Parathyroid adenoma (tissue), 2 donors: ENCODE measurements at regions not wholly inside any gene's neighbourhood (a gene's known extent, or its start where the extent isn't known, plus 50 kb on each side); places are given as distances from the start of the nearest gene placed in this dataset.
A peak's percentile ranks its signal among the peaks of the same experiment; 100 is the strongest.

Experiments used
- H2AFZ ChIP-seq: fragments of 300-600 bp; sonication (generic); one replicate; pipeline ENCODE4 v1.7.0; 2017; ENCODE audit warnings: antibody characterized with exemption, mild to moderate bottlenecking
- H3K27ac ChIP-seq: fragments of 300-600 bp; sonication (generic); one replicate; pipeline ENCODE4 v1.7.0; 2017
- H3K27me3 ChIP-seq: fragments of 300-600 bp; sonication (generic); one replicate; pipeline ENCODE4 v1.7.0; 2017; ENCODE audit warnings: low read length; ENCODE audit not compliant: control insufficient read depth, insufficient read depth
- H3K36me3 ChIP-seq: fragments of 300-600 bp; sonication (generic); one replicate; pipeline ENCODE4 v1.7.0; 2017; ENCODE audit warnings: low read length; ENCODE audit not compliant: control insufficient read depth, insufficient read depth
- H3K4me1 ChIP-seq: fragments of 300-600 bp; sonication (generic); one replicate; pipeline ENCODE4 v1.7.0; 2017; ENCODE audit warnings: control low read depth
- H3K4me2 ChIP-seq: fragments of 300-600 bp; sonication (generic); one replicate; pipeline ENCODE4 v1.7.0; 2017; ENCODE audit warnings: low read length
- H3K4me3 ChIP-seq: fragments of 300-600 bp; sonication (generic); one replicate; pipeline ENCODE4 v1.7.0; 2017; ENCODE audit warnings: low read depth, low read length
- H3K79me2 ChIP-seq: fragments of 300-600 bp; sonication (generic); one replicate; pipeline ENCODE4 v1.7.0; 2017; ENCODE audit warnings: control low read depth
- H3K9ac ChIP-seq: fragments of 300-600 bp; sonication (generic); one replicate; pipeline ENCODE4 v1.7.0; 2017; ENCODE audit warnings: mild to moderate bottlenecking
- H3K9me3 ChIP-seq: fragments of 300-600 bp; sonication (generic); one replicate; pipeline ENCODE4 v1.7.0; 2017; ENCODE audit warnings: low read length; ENCODE audit not compliant: control insufficient read depth
- CTCF ChIP-seq: fragments of 300-600 bp; sonication (generic); IDR thresholded peaks from one replicate; pipeline ENCODE4 v1.7.0; 2017; ENCODE audit warnings: antibody characterized with exemption, mild to moderate bottlenecking
- donor health status: primary hyperparathyroidism.

- H3K27ac ChIP-seq, result no peak overlapping the region
- H3K4me1 ChIP-seq, result peaks cover 15% of the 10 kb centered on the region
Observed at GRCh38 chr21:38996355-38996754, 186.9 kb downstream of the PSMG1 start.

GRCh38 chr21:38995731-38996130 lies 187.5 kb downstream of the PSMG1 start:
- Histone ChIP-seq H3K79me2 (no peaks in the 10 kb centered on the region), H3K4me1 (peaks cover 17% of the 10 kb centered on the region), H3K27ac (no peak overlapping the region), H3K27me3 (no peaks in the 10 kb centered on the region), H3K9me3 (no peaks in the 10 kb centered on the region), H3K4me2 (no peak overlapping the region), H2AFZ (no peak overlapping the region), H3K36me3 (no peaks in the 10 kb centered on the region), H3K9ac (no peak overlapping the region), H3K4me3 (no peak overlapping the region)
- TF ChIP-seq CTCF, result no peak

More at GRCh38 chr21:38996355-38996754, 186.9 kb downstream of the PSMG1 start:
- Histone ChIP-seq H3K79me2 (no peaks in the 10 kb centered on the region), H3K27me3 (no peaks in the 10 kb centered on the region), H3K9ac (no peak overlapping the region), H3K4me2 (no peak overlapping the region), H3K36me3 (no peaks in the 10 kb centered on the region), H2AFZ (no peak overlapping the region), H3K4me3 (no peak overlapping the region), H3K9me3 (no peaks in the 10 kb centered on the region)
- no peak for TF ChIP-seq CTCF

GRCh38 chr21:38995071-38995669 lies 188.1 kb downstream of the PSMG1 start:
- no peak overlapping the region for H3K9ac ChIP-seq
- no peak for TF ChIP-seq CTCF
- no peaks in the 10 kb centered on the region for H3K9me3 ChIP-seq
- no peaks in the 10 kb centered on the region for H3K27me3 ChIP-seq
- no peaks in the 10 kb centered on the region for H3K79me2 ChIP-seq
- H3K27ac ChIP-seq, result peak overlapping the region; percentile 19
- H3K4me1 ChIP-seq, result peaks cover 23% of the 10 kb centered on the region
- H3K4me3 ChIP-seq, result no peak overlapping the region
- H3K36me3 ChIP-seq, result no peaks in the 10 kb centered on the region
- H3K4me2 ChIP-seq, result no peak overlapping the region
- peak overlapping the region; percentile 28 for H2AFZ ChIP-seq

GRCh38 chr21:38994042-38994441 lies 188.3 kb downstream of the ETS2 start:
- H3K4me2 ChIP-seq, result no peak overlapping the region
- no peaks in the 10 kb centered on the region for H3K79me2 ChIP-seq
- H3K4me3 ChIP-seq, result no peak overlapping the region
- H3K36me3 ChIP-seq, result no peaks in the 10 kb centered on the region
- H3K9ac ChIP-seq, result no peak overlapping the region
- no peaks in the 10 kb centered on the region for H3K9me3 ChIP-seq
- H2AFZ ChIP-seq, result no peak overlapping the region
- peak overlapping the region; percentile 46 for H3K27ac ChIP-seq
- H3K27me3 ChIP-seq, result no peaks in the 10 kb centered on the region
- TF ChIP-seq CTCF, result no peak
- peaks cover 32% of the 10 kb centered on the region for H3K4me1 ChIP-seq

DNA sequence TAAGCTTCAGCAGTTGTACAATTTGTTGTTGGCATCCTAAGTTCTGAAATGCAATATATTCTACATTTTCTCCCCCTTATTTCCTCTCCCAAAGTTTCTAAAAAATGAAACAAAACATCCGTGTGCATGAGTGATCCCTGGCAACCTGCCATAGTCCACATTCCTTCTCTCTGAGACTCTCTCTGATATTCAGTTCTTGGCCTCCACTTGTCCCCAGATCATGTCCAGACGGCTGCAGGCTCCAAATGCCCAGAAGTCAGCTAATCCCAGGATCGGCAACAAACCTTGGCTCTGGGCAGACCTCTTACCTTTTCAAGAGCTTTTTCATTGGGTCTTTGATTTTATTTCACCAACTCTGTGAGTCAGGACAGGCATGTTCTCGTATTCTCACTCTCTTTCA lies 187.8 kb downstream of the ETS2 start:
- Histone ChIP-seq H3K9me3 (no peaks in the 10 kb centered on the region), H3K36me3 (no peaks in the 10 kb centered on the region), H2AFZ (no peak overlapping the region), H3K27me3 (no peaks in the 10 kb centered on the region), H3K79me2 (no peaks in the 10 kb centered on the region), H3K4me3 (no peak overlapping the region), H3K9ac (no peak overlapping the region), H3K4me1 (peaks cover 36% of the 10 kb centered on the region), H3K4me2 (no peak overlapping the region), H3K27ac (peak overlapping the region; percentile 46)
- no peak for TF ChIP-seq CTCF
